Chondrocyte (in vitro differentiated cells): ENCODE measurements at regions not wholly inside any gene's neighbourhood (a gene's known extent, or its start where the extent isn't known, plus 50 kb on each side); places are given as distances from the start of the nearest gene placed in this dataset.
"Not testable (repeated sequence)": the region's sequence is repeated elsewhere in the genome, so short reads cannot be mapped to it uniquely, and the experiment has no call there.

Experiments
- DNase-seq: peaks from one replicate; pipeline ENCODE4 v3.0.0; 2021; ENCODE audit warnings: mixed read lengths, low spot score
- H3K27ac Mint-ChIP-seq: one replicate; pipeline ENCODE4 v1.8.0; 2021; ENCODE audit warnings: mild to moderate bottlenecking, moderate library complexity, mixed read lengths; ENCODE audit not compliant: unreplicated experiment
- H3K27me3 Mint-ChIP-seq: 2 replicates; pipeline ENCODE4 v1.8.0; 2021; ENCODE audit warnings: low read depth, mixed read lengths
- H3K36me3 Mint-ChIP-seq: 2 replicates; pipeline ENCODE4 v1.8.0; 2021; ENCODE audit warnings: low read depth, mixed read lengths
- H3K4me1 Mint-ChIP-seq: 2 replicates; pipeline ENCODE4 v1.8.0; 2021; ENCODE audit warnings: low read depth, mild to moderate bottlenecking, mixed read lengths
- H3K4me3 Mint-ChIP-seq: one replicate; pipeline ENCODE4 v1.8.0; 2021; ENCODE audit warnings: mild to moderate bottlenecking, moderate library complexity, mixed read lengths; ENCODE audit not compliant: unreplicated experiment
- H3K9me3 Mint-ChIP-seq: 2 replicates; pipeline ENCODE4 v1.8.0; 2021; ENCODE audit warnings: low read depth, mixed read lengths
- CTCF ChIP-seq: fragments of 200-600 bp; sonication (generic); IDR thresholded peaks from 2 replicates; pipeline ENCODE4 v1.5.0; 2021; ENCODE audit warnings: antibody characterized with exemption, mild to moderate bottlenecking, moderate library complexity

GRCh38 chr3:71940486-71940885 is 155.5 kb upstream of the PROK2 start:
- H3K27me3 Mint-ChIP-seq = peaks cover 58% of the 10 kb centered on the region
- H3K9me3 Mint-ChIP-seq = peaks cover 3% of the 10 kb centered on the region

GRCh38 chr3:71938081-71938480 is 153.1 kb upstream of the PROK2 start:
- not testable (repeated sequence) for H3K27ac Mint-ChIP-seq, H3K4me1 Mint-ChIP-seq, DNase-seq, H3K9me3 Mint-ChIP-seq, H3K4me3 Mint-ChIP-seq, H3K36me3 Mint-ChIP-seq
- H3K27me3 Mint-ChIP-seq = peaks cover 66% of the 10 kb centered on the region

More at GRCh38 chr3:71940486-71940885, 155.5 kb upstream of the PROK2 start:
- no peaks in the 10 kb centered on the region for H3K36me3 Mint-ChIP-seq
- no peak overlapping the region for H3K4me3 Mint-ChIP-seq
- no peak for DNase-seq
- no peak overlapping the region for H3K27ac Mint-ChIP-seq
- no peaks in the 10 kb centered on the region for H3K4me1 Mint-ChIP-seq
- no peak for TF ChIP-seq CTCF

GRCh38 chr3:71936681-71937080 is 151.7 kb upstream of the PROK2 start:
- TF ChIP-seq CTCF = no peak
- Mint-ChIP-seq H3K36me3 (no peaks in the 10 kb centered on the region), H3K9me3 (no peaks in the 10 kb centered on the region), H3K27ac (no peak overlapping the region), H3K4me1 (no peaks in the 10 kb centered on the region), H3K27me3 (peaks cover 66% of the 10 kb centered on the region), H3K4me3 (no peak overlapping the region)
- DNase-seq = no peak

- Mint-ChIP-seq H3K4me1 (peaks cover 9% of the 10 kb centered on the region), H3K36me3 (no peaks in the 10 kb centered on the region), H3K27me3 (peaks cover 51% of the 10 kb centered on the region), H3K27ac (no peak overlapping the region), H3K9me3 (no peaks in the 10 kb centered on the region), H3K4me3 (no peak overlapping the region)
- DNase-seq = no peak
- no peak for TF ChIP-seq CTCF
Measured at GRCh38 chr3:71934520-71935270, 149.7 kb upstream of the PROK2 start.

GRCh38 chr3:71931922-71932321 is 147.0 kb upstream of the PROK2 start:
- Mint-ChIP-seq H3K4me1 (peaks cover 9% of the 10 kb centered on the region), H3K36me3 (no peaks in the 10 kb centered on the region), H3K27me3 (peaks cover 36% of the 10 kb centered on the region), H3K9me3 (no peaks in the 10 kb centered on the region), H3K27ac (no peak overlapping the region), H3K4me3 (no peak overlapping the region)
- no peak for TF ChIP-seq CTCF
- DNase-seq = no peak
